H9 (cell line): ENCODE measurements at regions not wholly inside any gene's neighbourhood (a gene's known extent, or its start where the extent isn't known, plus 50 kb on each side); places are given as distances from the start of the nearest gene placed in this dataset.

Source experiments
- DNase-seq: peaks from one replicate; pipeline ENCODE4 v3.0.0-alpha.2; 2017
- H2AFZ ChIP-seq: one replicate; pipeline ENCODE4 v1.6.1; 2013; ENCODE audit warnings: mild to moderate bottlenecking, low read length, control low read depth, moderate library complexity
- H2AK5ac ChIP-seq: 2 replicates; pipeline ENCODE4 v1.6.1; 2013; ENCODE audit warnings: low read length, control low read depth, mixed read lengths; ENCODE audit not compliant: insufficient read length
- H2BK120ac ChIP-seq: one replicate; pipeline ENCODE4 v1.6.1; 2013; ENCODE audit warnings: low read depth, mild to moderate bottlenecking, low read length, control low read depth, inconsistent platforms; ENCODE audit not compliant: poor library complexity, severe bottlenecking
- H2BK12ac ChIP-seq: 2 replicates; pipeline ENCODE4 v1.6.1; 2013; ENCODE audit warnings: low read length, control low read depth, mixed read lengths, low read depth; ENCODE audit not compliant: insufficient read length
- H2BK15ac ChIP-seq: 2 replicates; pipeline ENCODE4 v1.6.1; 2013; ENCODE audit warnings: low read depth, low read length, control low read depth
- H2BK20ac ChIP-seq: one replicate; pipeline ENCODE4 v1.6.1; 2013; ENCODE audit warnings: low read depth, mild to moderate bottlenecking, low read length, control low read depth, inconsistent platforms; ENCODE audit not compliant: poor library complexity, severe bottlenecking
- H2BK5ac ChIP-seq: 2 replicates; pipeline ENCODE4 v1.6.1; 2013; ENCODE audit warnings: low read length, control low read depth, mixed read lengths; ENCODE audit not compliant: insufficient read length
- H3K14ac ChIP-seq: 2 replicates; pipeline ENCODE4 v1.6.1; 2013; ENCODE audit warnings: low read length, control low read depth; ENCODE audit not compliant: insufficient read depth
- H3K18ac ChIP-seq: 2 replicates; pipeline ENCODE4 v1.6.1; 2013; ENCODE audit warnings: low read depth, mild to moderate bottlenecking, mixed read lengths, low read length, control low read depth; ENCODE audit not compliant: insufficient read length
- H3K23ac ChIP-seq: 2 replicates; pipeline ENCODE4 v1.6.1; 2013; ENCODE audit warnings: low read length, control low read depth, mixed read lengths, low read depth; ENCODE audit not compliant: insufficient read length
- H3K23me2 ChIP-seq: 2 replicates; pipeline ENCODE4 v1.6.1; 2013; ENCODE audit warnings: low read depth, mild to moderate bottlenecking, mixed read lengths, low read length, control low read depth; ENCODE audit not compliant: insufficient read length, poor library complexity, severe bottlenecking
- H3K27ac ChIP-seq: 2 replicates; pipeline ENCODE4 v1.5.1; 2013; ENCODE audit warnings: low read length, control low read depth, mixed read lengths, low read depth; ENCODE audit not compliant: insufficient read length
- H3K27me3 ChIP-seq: 2 replicates; pipeline ENCODE4 v1.6.1; 2013; ENCODE audit warnings: low read length, control low read depth, inconsistent platforms; ENCODE audit not compliant: insufficient read depth
- H3K4ac ChIP-seq: 2 replicates; pipeline ENCODE4 v1.6.1; 2013; ENCODE audit warnings: low read depth, mild to moderate bottlenecking, control low read depth, inconsistent platforms, low read length, moderate library complexity
- H3K4me1 ChIP-seq: 2 replicates; pipeline ENCODE4 v1.6.1; 2013; ENCODE audit warnings: low read length, control low read depth, inconsistent platforms; ENCODE audit not compliant: insufficient read depth
- H3K4me2 ChIP-seq: 2 replicates; pipeline ENCODE4 v1.6.1; 2013; ENCODE audit warnings: low read length, control low read depth, mixed read lengths; ENCODE audit not compliant: insufficient read length, insufficient read depth
- H3K56ac ChIP-seq: 2 replicates; pipeline ENCODE4 v1.6.1; 2013; ENCODE audit warnings: low read depth, mild to moderate bottlenecking, mixed read lengths, low read length, control low read depth; ENCODE audit not compliant: insufficient read length
- H3K79me1 ChIP-seq: 2 replicates; pipeline ENCODE4 v1.6.1; 2013; ENCODE audit warnings: low read depth, mild to moderate bottlenecking, moderate library complexity, low read length, control low read depth, inconsistent platforms; ENCODE audit not compliant: insufficient read depth, poor library complexity, severe bottlenecking
- H3K79me2 ChIP-seq: 2 replicates; pipeline ENCODE4 v1.6.1; 2013; ENCODE audit warnings: low read length, control low read depth, inconsistent platforms; ENCODE audit not compliant: insufficient read depth
- H3K9ac ChIP-seq: 2 replicates; pipeline ENCODE4 v1.6.1; 2013; ENCODE audit warnings: low read length, control low read depth, mixed read lengths; ENCODE audit not compliant: insufficient read length; ENCODE audit errors: extremely low read depth
- H3K9me3 ChIP-seq: one replicate; pipeline ENCODE4 v1.6.1; 2013; ENCODE audit warnings: low read depth, low read length, inconsistent platforms; ENCODE audit not compliant: control insufficient read depth
- H3T11ph ChIP-seq: one replicate; pipeline ENCODE4 v1.6.1; 2013; ENCODE audit warnings: mild to moderate bottlenecking, low read length, control low read depth, inconsistent platforms
- H4K20me1 ChIP-seq: one replicate; pipeline ENCODE4 v1.6.1; 2013; ENCODE audit not compliant: control insufficient read depth, insufficient read length, insufficient read depth
- H4K5ac ChIP-seq: 2 replicates; pipeline ENCODE4 v1.6.1; 2013; ENCODE audit warnings: low read depth, mild to moderate bottlenecking, mixed read lengths, low read length, control low read depth; ENCODE audit not compliant: insufficient read length
- H4K8ac ChIP-seq: replicated peaks from 2 replicates; pipeline ENCODE4 v1.6.1; 2013; ENCODE audit warnings: low read length, control low read depth, mixed read lengths, low read depth; ENCODE audit not compliant: insufficient read length
- H4K91ac ChIP-seq: 2 replicates; pipeline ENCODE4 v1.6.1; 2013; ENCODE audit warnings: low read depth, mild to moderate bottlenecking, moderate library complexity, mixed read lengths, low read length, control low read depth; ENCODE audit not compliant: insufficient read length
- H3K27ac Mint-ChIP-seq, 3 experiments: 2 replicates in 2 of 3; 3 replicates in 1 of 3; pipeline ENCODE4 v1.8.0; 2020 to 2021; ENCODE audit warnings: mixed read lengths in 3 of 3, mild to moderate bottlenecking in 1 of 3, moderate library complexity in 1 of 3
- H3K27me3 Mint-ChIP-seq: 2 replicates; pipeline ENCODE4 v1.8.0; 2021; ENCODE audit warnings: low read depth, mild to moderate bottlenecking, moderate library complexity, mixed read lengths
- H3K36me3 Mint-ChIP-seq, 3 experiments: 2 replicates in 2 of 3; 3 replicates in 1 of 3; pipeline ENCODE4 v1.8.0; 2020 to 2021; ENCODE audit warnings: low read depth in 3 of 3, mixed read lengths in 3 of 3; ENCODE audit not compliant: insufficient read depth in 1 of 3
- H3K4me1 Mint-ChIP-seq, 2 experiments: 2 replicates each; pipeline ENCODE4 v1.8.0; 2020; ENCODE audit warnings: mixed read lengths in 2 of 2
- H3K4me3 Mint-ChIP-seq, 2 experiments: 2 replicates in 1 of 2; 3 replicates in 1 of 2; pipeline ENCODE4 v1.8.0; 2020 to 2021; ENCODE audit warnings: mild to moderate bottlenecking in 2 of 2, mixed read lengths in 2 of 2, moderate library complexity in 1 of 2
- H3K9me3 Mint-ChIP-seq, 2 experiments: 2 replicates in 1 of 2; 3 replicates in 1 of 2; pipeline ENCODE4 v1.8.0; 2020; ENCODE audit warnings: mild to moderate bottlenecking in 2 of 2, mixed read lengths in 2 of 2, moderate library complexity in 1 of 2
- WGBS: extraction: QIAGEN DNeasy Blood & Tissue Kit; methylation state at CpG from one replicate; pipeline ENCODE4 v1.1.7; 2013; ENCODE audit warnings: missing lambda C conversion rate, low lambda C conversion rate, mixed read lengths; ENCODE audit not compliant: insufficient read length; ENCODE audit errors: extremely low coverage; 5-methylcytosine and 5-hydroxymethylcytosine counted together
- TF ChIP-seq, protein P1 (sequence below): fragments of 200-600 bp; sonication (generic); conservative IDR thresholded peaks from 3 replicates; pipeline ENCODE4 v1.8.0; 2021; ENCODE audit warnings: antibody characterized with exemption, mild to moderate bottlenecking

DNA sequence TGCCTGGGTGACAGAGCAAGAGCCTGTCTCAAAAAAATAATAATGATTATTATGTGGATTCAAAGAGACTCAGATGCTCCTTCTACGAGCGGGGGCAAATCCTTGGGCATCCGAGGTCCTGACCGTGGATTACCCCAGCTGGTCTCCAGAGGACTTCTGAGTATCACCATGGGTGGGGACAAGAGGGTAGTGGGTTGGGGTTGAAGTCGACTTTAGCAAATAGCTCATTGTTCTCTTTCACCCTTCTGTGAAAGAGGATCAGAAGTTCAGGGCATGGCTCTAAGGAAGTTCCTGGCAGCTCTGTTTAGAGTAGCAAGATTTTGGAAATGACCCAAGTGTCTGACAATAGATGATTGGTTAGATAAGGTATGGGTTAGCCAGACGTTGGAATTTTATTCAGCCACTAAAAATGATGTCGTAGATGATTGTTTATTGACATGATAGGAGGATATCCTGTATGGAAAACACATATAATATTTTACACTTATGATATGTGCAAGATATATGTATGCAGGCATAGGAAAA lies 59.0 kb upstream of the SPRED2 start:
- peaks cover 7 to 8% of the 10 kb centered on the region in 2 experiments for H3K4me1 Mint-ChIP-seq
- TF ChIP-seq, protein P1, sequence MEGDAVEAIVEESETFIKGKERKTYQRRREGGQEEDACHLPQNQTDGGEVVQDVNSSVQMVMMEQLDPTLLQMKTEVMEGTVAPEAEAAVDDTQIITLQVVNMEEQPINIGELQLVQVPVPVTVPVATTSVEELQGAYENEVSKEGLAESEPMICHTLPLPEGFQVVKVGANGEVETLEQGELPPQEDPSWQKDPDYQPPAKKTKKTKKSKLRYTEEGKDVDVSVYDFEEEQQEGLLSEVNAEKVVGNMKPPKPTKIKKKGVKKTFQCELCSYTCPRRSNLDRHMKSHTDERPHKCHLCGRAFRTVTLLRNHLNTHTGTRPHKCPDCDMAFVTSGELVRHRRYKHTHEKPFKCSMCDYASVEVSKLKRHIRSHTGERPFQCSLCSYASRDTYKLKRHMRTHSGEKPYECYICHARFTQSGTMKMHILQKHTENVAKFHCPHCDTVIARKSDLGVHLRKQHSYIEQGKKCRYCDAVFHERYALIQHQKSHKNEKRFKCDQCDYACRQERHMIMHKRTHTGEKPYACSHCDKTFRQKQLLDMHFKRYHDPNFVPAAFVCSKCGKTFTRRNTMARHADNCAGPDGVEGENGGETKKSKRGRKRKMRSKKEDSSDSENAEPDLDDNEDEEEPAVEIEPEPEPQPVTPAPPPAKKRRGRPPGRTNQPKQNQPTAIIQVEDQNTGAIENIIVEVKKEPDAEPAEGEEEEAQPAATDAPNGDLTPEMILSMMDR: no peak
- H2AK5ac ChIP-seq: no peak overlapping the region

More for the DNA sequence above, 59.0 kb upstream of the SPRED2 start:
- Histone ChIP-seq H3K9ac (no peak overlapping the region), H4K20me1 (no peaks in the 10 kb centered on the region), H3T11ph (no peak overlapping the region), H3K27ac (no peak overlapping the region), H2BK5ac (no peak overlapping the region), H3K4me2 (no peak overlapping the region), H2BK12ac (no peak overlapping the region), H3K4me1 (no peaks in the 10 kb centered on the region), H3K4ac (no peak overlapping the region), H3K79me1 (no peaks in the 10 kb centered on the region), H2BK15ac (no peak overlapping the region), H4K8ac (no peak overlapping the region), H3K23ac (no peak overlapping the region), H3K9me3 (no peaks in the 10 kb centered on the region), H4K91ac (no peak overlapping the region), H3K27me3 (no peaks in the 10 kb centered on the region), H3K18ac (no peak overlapping the region), H2BK20ac (no peak overlapping the region), H2AFZ (no peak overlapping the region), H3K79me2 (no peaks in the 10 kb centered on the region), H3K14ac (no peak overlapping the region), H3K23me2 (no peaks in the 10 kb centered on the region), H4K5ac (no peak overlapping the region), H2BK120ac (no peak overlapping the region), H3K56ac (no peak overlapping the region)
- no peak for DNase-seq
- Mint-ChIP-seq H3K9me3 (peaks cover 0 to 2% of the 10 kb centered on the region in 2 experiments; a peak in 2 of 5 replicates), H3K27ac (no peak overlapping the region), H3K4me3 (no peak overlapping the region), H3K27me3 (peaks cover 51% of the 10 kb centered on the region), H3K36me3 (no peaks in the 10 kb centered on the region; a peak in 1 of 7 replicates)
- WGBS: no CpG with 5 or more reads among the region's 7 CpGs
